ENCODE measurements at regions not wholly inside any gene's neighbourhood (a gene's known extent, or its start where the extent isn't known, plus 50 kb on each side); places are given as distances from the start of the nearest gene placed in this dataset.
"Not testable (repeated sequence)": the region's sequence is repeated elsewhere in the genome, so short reads cannot be mapped to it uniquely, and the experiment has no call there.

GRCh38 chr1:198841477-198841876, 202.6 kb downstream of the PTPRC start:
- no peaks in the 10 kb centered on the region for H3K27me3 ChIP-seq (ENCODE audit: control insufficient read depth in 2 of 2, insufficient read depth in 2 of 2, low read length in 2 of 2)
- H3K4me3 ChIP-seq (ENCODE audit: low read length in 2 of 2), result no peak overlapping the region
- H3K9ac ChIP-seq (ENCODE audit: low read depth in 1 of 2, low read length in 2 of 2), result no peak overlapping the region
- H3K36me3 ChIP-seq (ENCODE audit: control insufficient read depth in 2 of 2, insufficient read depth in 2 of 2, low read length in 2 of 2), result no peaks in the 10 kb centered on the region
- H3K4me1 ChIP-seq (ENCODE audit: control insufficient read depth in 2 of 2, insufficient read depth in 2 of 2, low read length in 2 of 2), result peaks cover 5 to 8% of the 10 kb centered on the region in 2 donors
- H3K27ac ChIP-seq (ENCODE audit: low read depth in 2 of 2, low read length in 2 of 2), result no peak overlapping the region
- no peaks in the 10 kb centered on the region for H3K9me3 ChIP-seq (ENCODE audit: control insufficient read depth in 2 of 2, low read length in 2 of 2)

- H3K4me1 ChIP-seq (ENCODE audit: control insufficient read depth in 2 of 2, insufficient read depth in 2 of 2, low read length in 2 of 2), result peaks cover 0 to 5% of the 10 kb centered on the region in 2 donors
- H3K36me3 ChIP-seq (ENCODE audit: control insufficient read depth in 2 of 2, insufficient read depth in 2 of 2, low read length in 2 of 2), result no peaks in the 10 kb centered on the region
- no peak overlapping the region for H3K27ac ChIP-seq (ENCODE audit: low read depth in 2 of 2, low read length in 2 of 2)
- H3K4me3 ChIP-seq (ENCODE audit: low read length in 2 of 2), result no peak overlapping the region
- no peak overlapping the region for H3K9ac ChIP-seq (ENCODE audit: low read depth in 1 of 2, low read length in 2 of 2)
- H3K27me3 ChIP-seq (ENCODE audit: control insufficient read depth in 2 of 2, insufficient read depth in 2 of 2, low read length in 2 of 2), result no peaks in the 10 kb centered on the region
- no peaks in the 10 kb centered on the region for H3K9me3 ChIP-seq (ENCODE audit: control insufficient read depth in 2 of 2, low read length in 2 of 2)
Observed at GRCh38 chr1:198842686-198843085, 203.8 kb downstream of the PTPRC start.

GRCh38 chr1:198845271-198845670, 206.4 kb downstream of the PTPRC start:
- Histone ChIP-seq H3K27ac (ENCODE audit: low read depth in 2 of 2, low read length in 2 of 2) (no peak overlapping the region), H3K4me1 (ENCODE audit: control insufficient read depth in 2 of 2, insufficient read depth in 2 of 2, low read length in 2 of 2) (no peaks in the 10 kb centered on the region), H3K9ac (ENCODE audit: low read depth in 1 of 2, low read length in 2 of 2) (no peak overlapping the region), H3K27me3 (ENCODE audit: control insufficient read depth in 2 of 2, insufficient read depth in 2 of 2, low read length in 2 of 2) (no peaks in the 10 kb centered on the region), H3K36me3 (ENCODE audit: control insufficient read depth in 2 of 2, insufficient read depth in 2 of 2, low read length in 2 of 2) (no peaks in the 10 kb centered on the region), H3K4me3 (ENCODE audit: low read length in 2 of 2) (no peak overlapping the region), H3K9me3 (ENCODE audit: control insufficient read depth in 2 of 2, low read length in 2 of 2) (no peaks in the 10 kb centered on the region)

- no peaks in the 10 kb centered on the region for H3K9me3 ChIP-seq (ENCODE audit: control insufficient read depth in 2 of 2, low read length in 2 of 2)
- H3K9ac ChIP-seq (ENCODE audit: low read depth in 1 of 2, low read length in 2 of 2), result no peak overlapping the region
- H3K27me3 ChIP-seq (ENCODE audit: control insufficient read depth in 2 of 2, insufficient read depth in 2 of 2, low read length in 2 of 2), result no peaks in the 10 kb centered on the region
- H3K4me1 ChIP-seq (ENCODE audit: control insufficient read depth in 2 of 2, insufficient read depth in 2 of 2, low read length in 2 of 2), result no peaks in the 10 kb centered on the region
- H3K36me3 ChIP-seq (ENCODE audit: control insufficient read depth in 2 of 2, insufficient read depth in 2 of 2, low read length in 2 of 2), result no peaks in the 10 kb centered on the region
- H3K27ac ChIP-seq (ENCODE audit: low read depth in 2 of 2, low read length in 2 of 2), result no peak overlapping the region
- H3K4me3 ChIP-seq (ENCODE audit: low read length in 2 of 2), result no peak overlapping the region
Observed at GRCh38 chr1:198845851-198846250, 207.0 kb downstream of the PTPRC start.

- Histone ChIP-seq H3K36me3 (ENCODE audit: control insufficient read depth in 2 of 2, insufficient read depth in 2 of 2, low read length in 2 of 2) (no peaks in the 10 kb centered on the region), H3K9me3 (ENCODE audit: control insufficient read depth in 2 of 2, low read length in 2 of 2) (no peaks in the 10 kb centered on the region), H3K4me1 (ENCODE audit: control insufficient read depth in 2 of 2, insufficient read depth in 2 of 2, low read length in 2 of 2) (no peaks in the 10 kb centered on the region), H3K4me3 (ENCODE audit: low read length in 2 of 2) (no peak overlapping the region), H3K27me3 (ENCODE audit: control insufficient read depth in 2 of 2, insufficient read depth in 2 of 2, low read length in 2 of 2) (no peaks in the 10 kb centered on the region), H3K9ac (ENCODE audit: low read depth in 1 of 2, low read length in 2 of 2) (no peak overlapping the region), H3K27ac (ENCODE audit: low read depth in 2 of 2, low read length in 2 of 2) (no peak overlapping the region)
Observed at GRCh38 chr1:198846556-198846955, 207.7 kb downstream of the PTPRC start.

- Histone ChIP-seq H3K4me3 (ENCODE audit: low read length in 2 of 2) (no peak overlapping the region), H3K27me3 (ENCODE audit: control insufficient read depth in 2 of 2, insufficient read depth in 2 of 2, low read length in 2 of 2) (no peaks in the 10 kb centered on the region), H3K36me3 (ENCODE audit: control insufficient read depth in 2 of 2, insufficient read depth in 2 of 2, low read length in 2 of 2) (no peaks in the 10 kb centered on the region), H3K4me1 (ENCODE audit: control insufficient read depth in 2 of 2, insufficient read depth in 2 of 2, low read length in 2 of 2) (no peaks in the 10 kb centered on the region), H3K9ac (ENCODE audit: low read depth in 1 of 2, low read length in 2 of 2) (no peak overlapping the region), H3K27ac (ENCODE audit: low read depth in 2 of 2, low read length in 2 of 2) (no peak overlapping the region), H3K9me3 (ENCODE audit: control insufficient read depth in 2 of 2, low read length in 2 of 2) (no peaks in the 10 kb centered on the region)
Observed at GRCh38 chr1:198848206-198848605, 209.4 kb downstream of the PTPRC start.

GRCh38 chr1:198848649-198849048, 209.8 kb downstream of the PTPRC start:
- no peak overlapping the region for H3K27ac ChIP-seq (ENCODE audit: low read depth in 2 of 2, low read length in 2 of 2)

GRCh38 chr1:198849093-198849492, 210.3 kb downstream of the PTPRC start:
- H3K4me3 ChIP-seq (ENCODE audit: low read length in 2 of 2), result no peak overlapping the region
- H3K9me3 ChIP-seq (ENCODE audit: control insufficient read depth in 2 of 2, low read length in 2 of 2), result no peaks in the 10 kb centered on the region
- no peak overlapping the region for H3K9ac ChIP-seq (ENCODE audit: low read depth in 1 of 2, low read length in 2 of 2)
- no peaks in the 10 kb centered on the region for H3K4me1 ChIP-seq (ENCODE audit: control insufficient read depth in 2 of 2, insufficient read depth in 2 of 2, low read length in 2 of 2)
- H3K36me3 ChIP-seq (ENCODE audit: control insufficient read depth in 2 of 2, insufficient read depth in 2 of 2, low read length in 2 of 2), result no peaks in the 10 kb centered on the region
- no peaks in the 10 kb centered on the region for H3K27me3 ChIP-seq (ENCODE audit: control insufficient read depth in 2 of 2, insufficient read depth in 2 of 2, low read length in 2 of 2)
- H3K27ac ChIP-seq (ENCODE audit: low read depth in 2 of 2, low read length in 2 of 2), result no peak overlapping the region

More at GRCh38 chr1:198848649-198849048, 209.8 kb downstream of the PTPRC start:
- no peaks in the 10 kb centered on the region for H3K4me1 ChIP-seq (ENCODE audit: control insufficient read depth in 2 of 2, insufficient read depth in 2 of 2, low read length in 2 of 2)
- H3K9ac ChIP-seq (ENCODE audit: low read depth in 1 of 2, low read length in 2 of 2), result no peak overlapping the region
- H3K4me3 ChIP-seq (ENCODE audit: low read length in 2 of 2), result no peak overlapping the region
- no peaks in the 10 kb centered on the region for H3K36me3 ChIP-seq (ENCODE audit: control insufficient read depth in 2 of 2, insufficient read depth in 2 of 2, low read length in 2 of 2)
- H3K9me3 ChIP-seq (ENCODE audit: control insufficient read depth in 2 of 2, low read length in 2 of 2), result no peaks in the 10 kb centered on the region
- H3K27me3 ChIP-seq (ENCODE audit: control insufficient read depth in 2 of 2, insufficient read depth in 2 of 2, low read length in 2 of 2), result no peaks in the 10 kb centered on the region

GRCh38 chr1:198850196-198850595, 211.4 kb downstream of the PTPRC start:
- H3K9ac ChIP-seq (ENCODE audit: low read depth in 1 of 2, low read length in 2 of 2), result no peak overlapping the region
- no peak overlapping the region for H3K4me3 ChIP-seq (ENCODE audit: low read length in 2 of 2)
- no peak overlapping the region for H3K27ac ChIP-seq (ENCODE audit: low read depth in 2 of 2, low read length in 2 of 2)
- no peaks in the 10 kb centered on the region for H3K9me3 ChIP-seq (ENCODE audit: control insufficient read depth in 2 of 2, low read length in 2 of 2)
- no peaks in the 10 kb centered on the region for H3K4me1 ChIP-seq (ENCODE audit: control insufficient read depth in 2 of 2, insufficient read depth in 2 of 2, low read length in 2 of 2)
- H3K36me3 ChIP-seq (ENCODE audit: control insufficient read depth in 2 of 2, insufficient read depth in 2 of 2, low read length in 2 of 2), result no peaks in the 10 kb centered on the region
- no peaks in the 10 kb centered on the region for H3K27me3 ChIP-seq (ENCODE audit: control insufficient read depth in 2 of 2, insufficient read depth in 2 of 2, low read length in 2 of 2)

- H3K36me3 ChIP-seq (ENCODE audit: control insufficient read depth in 2 of 2, insufficient read depth in 2 of 2, low read length in 2 of 2); H3K27ac ChIP-seq (ENCODE audit: low read depth in 2 of 2, low read length in 2 of 2); H3K4me3 ChIP-seq (ENCODE audit: low read length in 2 of 2): not testable (repeated sequence)
Observed at GRCh38 chr1:198850966-198851365, 212.1 kb downstream of the PTPRC start.

GRCh38 chr1:198856601-198857000, 217.8 kb downstream of the PTPRC start:
- H3K9ac ChIP-seq (ENCODE audit: low read depth in 1 of 2, low read length in 2 of 2), result no peak overlapping the region
- H3K9me3 ChIP-seq (ENCODE audit: control insufficient read depth in 2 of 2, low read length in 2 of 2), result no peaks in the 10 kb centered on the region
- H3K36me3 ChIP-seq (ENCODE audit: control insufficient read depth in 2 of 2, insufficient read depth in 2 of 2, low read length in 2 of 2), result no peaks in the 10 kb centered on the region
- no peaks in the 10 kb centered on the region for H3K27me3 ChIP-seq (ENCODE audit: control insufficient read depth in 2 of 2, insufficient read depth in 2 of 2, low read length in 2 of 2)
- no peak overlapping the region for H3K4me3 ChIP-seq (ENCODE audit: low read length in 2 of 2)
- no peak overlapping the region for H3K27ac ChIP-seq (ENCODE audit: low read depth in 2 of 2, low read length in 2 of 2)
- no peaks in the 10 kb centered on the region for H3K4me1 ChIP-seq (ENCODE audit: control insufficient read depth in 2 of 2, insufficient read depth in 2 of 2, low read length in 2 of 2)

More at GRCh38 chr1:198850966-198851365, 212.1 kb downstream of the PTPRC start:
- H3K4me1 ChIP-seq (ENCODE audit: control insufficient read depth in 2 of 2, insufficient read depth in 2 of 2, low read length in 2 of 2); H3K9me3 ChIP-seq (ENCODE audit: control insufficient read depth in 2 of 2, low read length in 2 of 2); H3K27me3 ChIP-seq (ENCODE audit: control insufficient read depth in 2 of 2, insufficient read depth in 2 of 2, low read length in 2 of 2); H3K9ac ChIP-seq (ENCODE audit: low read depth in 1 of 2, low read length in 2 of 2): not testable (repeated sequence)

Measured in mucosa of rectum (tissue), 2 donors.